Osteoblast (primary cell): ENCODE measurements at regions not wholly inside any gene's neighbourhood (a gene's known extent, or its start where the extent isn't known, plus 50 kb on each side); places are given as distances from the start of the nearest gene placed in this dataset.

Experiments
- DNase-seq: peaks from one replicate; pipeline ENCODE4 v3.0.0; 2011; ENCODE audit warnings: low spot score, mixed read lengths; ENCODE audit not compliant: insufficient read length; ENCODE audit errors: missing footprints
- H2AFZ ChIP-seq: 2 replicates; pipeline ENCODE4 v1.6.0; 2011; ENCODE audit warnings: mild to moderate bottlenecking, low read length
- H3K27ac ChIP-seq: 2 replicates; pipeline ENCODE4 v1.5.1; 2011; ENCODE audit warnings: mild to moderate bottlenecking, low read depth, low read length, moderate library complexity
- H3K27me3 ChIP-seq: 2 replicates; pipeline ENCODE4 v1.6.0; 2012; ENCODE audit warnings: mild to moderate bottlenecking, control low read depth, inconsistent platforms, low read length, moderate library complexity; ENCODE audit not compliant: insufficient read depth
- H3K36me3 ChIP-seq: 2 replicates; pipeline ENCODE4 v1.5.1; 2011; ENCODE audit warnings: mild to moderate bottlenecking, low read length, control low read depth, moderate library complexity; ENCODE audit not compliant: insufficient read depth
- H3K4me1 ChIP-seq: 2 replicates; pipeline ENCODE4 v1.5.1; 2011; ENCODE audit warnings: mild to moderate bottlenecking, low read length, control low read depth, moderate library complexity; ENCODE audit not compliant: insufficient read depth
- H3K4me2 ChIP-seq: 2 replicates; pipeline ENCODE4 v1.6.0; 2011; ENCODE audit warnings: mild to moderate bottlenecking, low read length; ENCODE audit not compliant: insufficient read depth
- H3K4me3 ChIP-seq: fragments of 200-600 bp; sonication (generic); 3 replicates; pipeline ENCODE4 v1.5.1; 2012; ENCODE audit warnings: mild to moderate bottlenecking, low read length, inconsistent platforms; ENCODE audit not compliant: insufficient read depth
- H3K79me2 ChIP-seq: 2 replicates; pipeline ENCODE4 v1.6.0; 2012; ENCODE audit warnings: mild to moderate bottlenecking, low read length, control low read depth, inconsistent platforms; ENCODE audit not compliant: insufficient read depth
- H3K9me3 ChIP-seq: 2 replicates; pipeline ENCODE4 v1.5.1; 2011; ENCODE audit warnings: low read depth, low read length, control low read depth
- H4K20me1 ChIP-seq: 2 replicates; pipeline ENCODE4 v1.6.0; 2012; ENCODE audit warnings: mild to moderate bottlenecking, low read length, control low read depth; ENCODE audit not compliant: insufficient read depth
- TF ChIP-seq, protein P1 (sequence below): IDR thresholded peaks from 2 replicates; pipeline ENCODE4 v1.5.1; 2011; ENCODE audit warnings: mild to moderate bottlenecking, low read depth, low read length, moderate library complexity; ENCODE audit errors: extremely low read depth

DNA sequence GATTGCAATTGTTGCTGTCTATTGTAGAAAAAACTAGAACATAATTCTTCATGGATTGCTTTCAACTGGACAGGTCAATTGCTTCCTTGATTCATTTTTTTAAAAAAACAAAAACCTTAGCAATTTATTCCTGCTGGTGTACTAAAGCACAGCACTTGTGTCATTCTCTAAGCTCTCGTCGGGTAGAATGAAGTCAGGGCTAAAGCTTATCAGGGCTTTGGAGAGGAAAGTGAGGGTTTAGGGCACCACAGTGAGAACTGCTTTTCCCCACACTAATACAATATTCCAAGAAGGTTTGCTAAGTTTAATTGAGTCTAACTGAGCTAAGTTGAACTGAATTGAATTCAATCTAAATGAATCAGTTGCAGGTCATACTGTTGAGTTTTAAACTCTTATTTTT is 76.4 kb upstream of the TLR3 start:
- TF ChIP-seq, protein P1, sequence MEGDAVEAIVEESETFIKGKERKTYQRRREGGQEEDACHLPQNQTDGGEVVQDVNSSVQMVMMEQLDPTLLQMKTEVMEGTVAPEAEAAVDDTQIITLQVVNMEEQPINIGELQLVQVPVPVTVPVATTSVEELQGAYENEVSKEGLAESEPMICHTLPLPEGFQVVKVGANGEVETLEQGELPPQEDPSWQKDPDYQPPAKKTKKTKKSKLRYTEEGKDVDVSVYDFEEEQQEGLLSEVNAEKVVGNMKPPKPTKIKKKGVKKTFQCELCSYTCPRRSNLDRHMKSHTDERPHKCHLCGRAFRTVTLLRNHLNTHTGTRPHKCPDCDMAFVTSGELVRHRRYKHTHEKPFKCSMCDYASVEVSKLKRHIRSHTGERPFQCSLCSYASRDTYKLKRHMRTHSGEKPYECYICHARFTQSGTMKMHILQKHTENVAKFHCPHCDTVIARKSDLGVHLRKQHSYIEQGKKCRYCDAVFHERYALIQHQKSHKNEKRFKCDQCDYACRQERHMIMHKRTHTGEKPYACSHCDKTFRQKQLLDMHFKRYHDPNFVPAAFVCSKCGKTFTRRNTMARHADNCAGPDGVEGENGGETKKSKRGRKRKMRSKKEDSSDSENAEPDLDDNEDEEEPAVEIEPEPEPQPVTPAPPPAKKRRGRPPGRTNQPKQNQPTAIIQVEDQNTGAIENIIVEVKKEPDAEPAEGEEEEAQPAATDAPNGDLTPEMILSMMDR = no peak
- Histone ChIP-seq H3K27me3 (no peaks in the 10 kb centered on the region), H4K20me1 (no peaks in the 10 kb centered on the region), H3K27ac (no peak overlapping the region), H2AFZ (no peak overlapping the region), H3K4me1 (peaks cover 7% of the 10 kb centered on the region), H3K4me3 (no peak overlapping the region), H3K9me3 (no peaks in the 10 kb centered on the region), H3K36me3 (no peaks in the 10 kb centered on the region), H3K4me2 (no peak overlapping the region), H3K79me2 (no peaks in the 10 kb centered on the region)
- DNase-seq = no peak

DNA sequence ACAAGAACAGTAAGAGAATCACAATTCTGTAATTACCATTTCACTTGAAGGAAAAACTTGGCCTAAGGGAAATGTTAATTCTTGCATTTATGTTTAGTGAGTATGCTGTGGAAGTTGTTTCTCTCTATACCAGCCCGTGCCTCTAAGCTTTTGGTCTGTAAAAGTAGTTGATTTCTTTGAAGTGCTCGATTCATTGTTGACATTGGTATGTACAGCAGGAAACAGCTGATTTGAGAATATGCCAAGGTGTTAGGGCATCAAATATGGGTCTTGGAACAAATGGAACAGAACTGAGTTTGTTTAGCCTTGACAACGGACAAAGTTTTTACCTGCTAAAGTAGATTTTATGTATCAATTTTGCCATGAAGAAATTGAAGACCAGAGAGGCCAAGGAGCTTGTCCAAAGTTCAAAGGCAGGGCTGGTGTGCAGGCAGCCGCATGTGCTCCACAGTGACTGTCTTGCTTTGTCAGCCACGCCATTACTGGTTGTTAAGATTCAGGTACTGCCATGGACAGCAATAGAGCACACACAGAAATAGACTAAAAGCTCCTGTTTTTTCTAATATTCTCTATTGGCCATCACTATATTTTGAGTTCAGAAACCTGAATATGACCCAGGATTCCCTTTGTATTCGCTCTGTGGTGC is 75.5 kb upstream of the TLR3 start:
- no peak overlapping the region for H3K4me3 ChIP-seq
- H3K27ac ChIP-seq = no peak overlapping the region
- no peak overlapping the region for H2AFZ ChIP-seq
- H3K79me2 ChIP-seq = no peaks in the 10 kb centered on the region
- no peaks in the 10 kb centered on the region for H3K36me3 ChIP-seq
- H3K9me3 ChIP-seq = no peaks in the 10 kb centered on the region
- TF ChIP-seq, protein P1 = no peak
- no peak for DNase-seq
- no peak overlapping the region for H3K4me2 ChIP-seq
- H3K27me3 ChIP-seq = no peaks in the 10 kb centered on the region
- peaks cover 3% of the 10 kb centered on the region for H3K4me1 ChIP-seq
- no peaks in the 10 kb centered on the region for H4K20me1 ChIP-seq

DNA sequence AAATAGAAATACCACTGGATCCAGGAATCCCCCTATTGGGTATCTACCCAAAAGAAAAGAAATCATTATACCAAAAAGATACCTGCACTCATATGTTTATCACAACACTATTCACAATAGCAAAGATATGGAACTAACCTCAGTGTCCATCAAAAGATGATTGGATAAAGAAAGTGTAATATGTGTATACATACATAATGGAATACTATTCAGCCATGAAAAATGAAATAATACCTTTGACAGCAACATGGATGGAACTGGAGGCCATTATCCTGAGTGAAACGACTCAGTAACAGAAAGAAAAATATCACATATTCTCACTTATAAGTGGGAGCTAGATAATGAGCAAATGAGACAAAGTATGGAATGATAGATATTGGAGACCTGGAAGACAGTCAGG is 74.2 kb upstream of the TLR3 start:
- Histone ChIP-seq H3K79me2 (no peaks in the 10 kb centered on the region), H4K20me1 (no peaks in the 10 kb centered on the region), H3K27ac (no peak overlapping the region), H3K36me3 (no peaks in the 10 kb centered on the region), H3K9me3 (no peaks in the 10 kb centered on the region), H3K4me2 (no peak overlapping the region), H3K27me3 (no peaks in the 10 kb centered on the region), H3K4me3 (no peak overlapping the region), H2AFZ (no peak overlapping the region), H3K4me1 (no peaks in the 10 kb centered on the region)
- DNase-seq = no peak
- TF ChIP-seq, protein P1 = no peak

DNA sequence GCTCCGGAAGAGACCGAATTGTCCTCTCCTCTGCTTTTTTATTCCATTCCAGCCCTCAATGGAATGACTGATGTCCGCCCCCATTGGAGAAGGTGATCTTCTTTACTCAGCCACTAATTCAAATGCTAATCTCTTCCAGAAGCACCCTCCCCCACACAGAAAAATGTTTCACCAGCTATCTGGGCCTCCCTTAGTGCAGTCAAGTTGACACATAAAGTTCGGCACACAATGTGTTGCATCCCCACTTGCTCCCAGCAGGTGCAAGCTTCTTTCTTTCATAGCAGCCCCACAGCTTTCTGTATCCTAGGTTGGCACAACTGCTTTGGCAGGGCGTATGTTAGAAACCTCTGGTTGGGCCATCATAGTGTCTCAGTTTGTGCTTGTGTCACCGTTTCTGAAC is 73.3 kb upstream of the TLR3 start:
- no peak overlapping the region for H3K4me3 ChIP-seq
- no peaks in the 10 kb centered on the region for H3K79me2 ChIP-seq
- no peaks in the 10 kb centered on the region for H3K9me3 ChIP-seq
- H3K27ac ChIP-seq = no peak overlapping the region
- H3K27me3 ChIP-seq = no peaks in the 10 kb centered on the region
- H4K20me1 ChIP-seq = no peaks in the 10 kb centered on the region
- no peak for DNase-seq
- H3K36me3 ChIP-seq = no peaks in the 10 kb centered on the region
- TF ChIP-seq, protein P1 = no peak
- no peak overlapping the region for H3K4me2 ChIP-seq
- H3K4me1 ChIP-seq = no peaks in the 10 kb centered on the region
- no peak overlapping the region for H2AFZ ChIP-seq
